IMR-90 (cell line): ENCODE measurements at regions not wholly inside any gene's neighbourhood (a gene's known extent, or its start where the extent isn't known, plus 50 kb on each side); places are given as distances from the start of the nearest gene placed in this dataset.
A peak's percentile ranks its signal among the peaks of the same experiment; 100 is the strongest.

Experiments
- ATAC-seq: fragments of 200-7000 bp; cut with Tn5 transposase; 2 replicates; pipeline ENCODE4 v1.9.1; 2020; ENCODE audit warnings: low read depth, mild to moderate bottlenecking, moderate library complexity
- BruUV-seq: library from RNA; stranded (reverse); fragments of 400-500 nt; replicated peaks from 2 replicates; lab custom pipeline; 2021; lab: Mats Ljungman, UMichigan
- CTCF ChIA-PET: fragments of 300-600 bp; formaldehyde crosslinking; extraction: SDS; loops from one replicate; lab custom pipeline; 2021; ENCODE audit warnings: antibody characterized with exemption; lab: Yijun Ruan, JAX
- POLR2A ChIA-PET: fragments of 300-600 bp; sonication (Branson Sonifier 250); formaldehyde crosslinking; loops from one replicate; lab custom pipeline; 2022; ENCODE audit warnings: antibody characterized with exemption; ENCODE audit not compliant: unreplicated experiment; lab: Charles Lee
- DNase-seq: peaks from one replicate; pipeline ENCODE4 v3.0.0; 2013
- H2AFZ ChIP-seq: replicated peaks from 2 replicates; pipeline ENCODE3; 2013; ENCODE audit warnings: low read length, mild to moderate bottlenecking; ENCODE audit not compliant: poor library complexity
- H2AK5ac ChIP-seq: 2 replicates; pipeline ENCODE4 v1.6.1; 2013; ENCODE audit warnings: low read depth, low read length, inconsistent platforms
- H2AK9ac ChIP-seq: replicated peaks from 2 replicates; pipeline ENCODE3; 2013; ENCODE audit warnings: mild to moderate bottlenecking, low read depth, low read length, moderate library complexity; ENCODE audit not compliant: poor library complexity
- H2BK120ac ChIP-seq: 2 replicates; pipeline ENCODE4 v1.6.1; 2013; ENCODE audit warnings: low read depth, low read length, inconsistent platforms
- H2BK15ac ChIP-seq: 3 replicates; pipeline ENCODE4 v1.6.1; 2013; ENCODE audit warnings: low read depth, low read length, inconsistent platforms
- H2BK20ac ChIP-seq: 2 replicates; pipeline ENCODE4 v1.6.1; 2013; ENCODE audit warnings: low read depth, mild to moderate bottlenecking, inconsistent platforms, low read length, moderate library complexity
- H2BK5ac ChIP-seq: 2 replicates; pipeline ENCODE4 v1.6.1; 2013; ENCODE audit warnings: mild to moderate bottlenecking, low read depth, low read length, inconsistent platforms; ENCODE audit not compliant: poor library complexity, severe bottlenecking
- H3K14ac ChIP-seq: replicated peaks from 2 replicates; pipeline ENCODE4 v1.6.1; 2013; ENCODE audit warnings: low read depth, low read length, inconsistent platforms
- H3K18ac ChIP-seq: 2 replicates; pipeline ENCODE4 v1.6.1; 2013; ENCODE audit warnings: low read depth, low read length, control low read depth
- H3K23ac ChIP-seq: 2 replicates; pipeline ENCODE4 v1.6.1; 2013; ENCODE audit warnings: low read depth, low read length, inconsistent platforms
- H3K27ac ChIP-seq: 2 replicates; pipeline ENCODE4 v1.5.1; 2013; ENCODE audit warnings: mild to moderate bottlenecking, control low read depth, low read length; ENCODE audit not compliant: insufficient read depth
- H3K27me3 ChIP-seq: 2 replicates; pipeline ENCODE4 v1.6.1; 2013; ENCODE audit warnings: low read length; ENCODE audit not compliant: control insufficient read depth, insufficient read depth
- H3K36me3 ChIP-seq: 2 replicates; pipeline ENCODE4 v1.6.1; 2013; ENCODE audit warnings: low read length, mixed read lengths; ENCODE audit not compliant: control insufficient read depth, insufficient read depth
- H3K4ac ChIP-seq: 2 replicates; pipeline ENCODE4 v1.6.1; 2013; ENCODE audit warnings: low read depth, low read length, inconsistent platforms
- H3K4me1 ChIP-seq: 2 replicates; pipeline ENCODE4 v1.6.1; 2013; ENCODE audit warnings: low read length, mixed read lengths; ENCODE audit not compliant: control insufficient read depth, insufficient read depth
- H3K4me2 ChIP-seq: 2 replicates; pipeline ENCODE4 v1.6.1; 2013; ENCODE audit warnings: low read depth, mild to moderate bottlenecking, control low read depth, low read length, moderate library complexity
- H3K4me3 ChIP-seq: 2 replicates; pipeline ENCODE4 v1.5.1; 2013; ENCODE audit warnings: low read depth, mild to moderate bottlenecking, control low read depth, low read length, moderate library complexity; ENCODE audit not compliant: insufficient read depth
- H3K56ac ChIP-seq: 2 replicates; pipeline ENCODE4 v1.6.1; 2013; ENCODE audit warnings: low read length, inconsistent platforms; ENCODE audit not compliant: insufficient read depth; ENCODE audit errors: extremely low read depth
- H3K79me1 ChIP-seq, 2 experiments: 2 replicates each; pipeline ENCODE4 v1.6.1; 2013; ENCODE audit warnings: low read length in 2 of 2, inconsistent platforms in 1 of 2, low read depth in 1 of 2
- H3K9ac ChIP-seq: 2 replicates; pipeline ENCODE4 v1.6.1; 2013; ENCODE audit warnings: low read depth, low read length, control low read depth
- H3K9me1 ChIP-seq: 2 replicates; pipeline ENCODE4 v1.6.1; 2013; ENCODE audit warnings: low read length, inconsistent platforms; ENCODE audit not compliant: insufficient read depth
- H3K9me3 ChIP-seq: 2 replicates; pipeline ENCODE4 v1.6.1; 2013; ENCODE audit warnings: low read length; ENCODE audit not compliant: control insufficient read depth, insufficient read depth
- H4K20me1 ChIP-seq: 2 replicates; pipeline ENCODE4 v1.6.1; 2013; ENCODE audit warnings: low read length, inconsistent platforms; ENCODE audit not compliant: insufficient read depth
- H4K5ac ChIP-seq: 2 replicates; pipeline ENCODE4 v1.6.1; 2013; ENCODE audit warnings: mild to moderate bottlenecking, low read depth, low read length, control low read depth
- H4K8ac ChIP-seq, 2 experiments: 2 replicates each; pipeline ENCODE4 v1.6.1; 2013; ENCODE audit warnings: low read depth in 2 of 2, low read length in 2 of 2, control low read depth in 1 of 2, inconsistent platforms in 1 of 2
- H4K91ac ChIP-seq: 2 replicates; pipeline ENCODE4 v1.6.1; 2013; ENCODE audit warnings: low read depth, low read length, inconsistent platforms; ENCODE audit not compliant: insufficient read depth
- BHLHE40 ChIP-seq: fragments of 150-350 bp; IDR thresholded peaks from 2 replicates; pipeline ENCODE4 v1.6.1; 2016; ENCODE audit warnings: mild to moderate bottlenecking, low read depth, low read length
- CEBPB ChIP-seq: IDR thresholded peaks from 2 replicates; pipeline ENCODE4 v1.6.1; 2012; ENCODE audit warnings: low read depth, low read length, improper control_type of control experiment
- CHD1 ChIP-seq: IDR thresholded peaks from 2 replicates; pipeline ENCODE4 v1.6.1; 2012; ENCODE audit warnings: low read depth, low read length, improper control_type of control experiment
- FOS ChIP-seq: fragments of 150-350 bp; IDR thresholded peaks from 2 replicates; pipeline ENCODE4 v1.6.1; 2016; ENCODE audit warnings: low read depth, low read length
- MAFK ChIP-seq: IDR thresholded peaks from 2 replicates; pipeline ENCODE4 v1.6.1; 2012; ENCODE audit warnings: low read depth, low read length, improper control_type of control experiment
- MAZ ChIP-seq: IDR thresholded peaks from 2 replicates; pipeline ENCODE4 v1.6.1; 2012; ENCODE audit warnings: low read depth, mild to moderate bottlenecking, low read length, improper control_type of control experiment, moderate library complexity, borderline replicate concordance
- MXI1 ChIP-seq: IDR thresholded peaks from 2 replicates; pipeline ENCODE4 v1.6.1; 2012; ENCODE audit warnings: low read depth, mild to moderate bottlenecking, low read length, moderate library complexity, borderline replicate concordance
- NFE2L2 ChIP-seq: fragments of 150-350 bp; IDR thresholded peaks from 2 replicates; pipeline ENCODE4 v1.6.1; 2016; ENCODE audit warnings: low read depth, mild to moderate bottlenecking, low read length
- POLR2A ChIP-seq: IDR thresholded peaks from 2 replicates; pipeline ENCODE4 v1.6.1; 2012; ENCODE audit warnings: mild to moderate bottlenecking, low read depth, low read length
- RAD21 ChIP-seq: IDR thresholded peaks from 2 replicates; pipeline ENCODE4 v1.6.1; 2012; ENCODE audit warnings: low read length, improper control_type of control experiment
- RCOR1 ChIP-seq: IDR thresholded peaks from 2 replicates; pipeline ENCODE4 v1.6.1; 2012; ENCODE audit warnings: mild to moderate bottlenecking, low read length, improper control_type of control experiment; ENCODE audit not compliant: insufficient replicate concordance
- RFX5 ChIP-seq: IDR thresholded peaks from 2 replicates; pipeline ENCODE4 v1.8.0; 2012; ENCODE audit warnings: low read depth, mild to moderate bottlenecking, low read length, moderate library complexity
- SMC3 ChIP-seq: fragments of 150-350 bp; IDR thresholded peaks from 2 replicates; pipeline ENCODE4 v1.6.1; 2016; ENCODE audit warnings: low read depth, mild to moderate bottlenecking, antibody characterized with exemption, low read length, moderate library complexity
- WGBS, 2 experiments: methylation state at CpG; one replicate each; pipeline versions ENCODE4 v1.1.5 to v1.1.7; 2013; ENCODE audit warnings: missing lambda C conversion rate in 2 of 2; ENCODE audit not compliant: insufficient read length in 1 of 2; ENCODE audit errors: extremely low coverage in 2 of 2; 5-methylcytosine and 5-hydroxymethylcytosine counted together
- dilution Hi-C: fragments of 300-500 bp; cut with HindIII; formaldehyde crosslinking; loops from one replicate; pipeline ENCODE4 v1.14.3; 2018; ENCODE audit warnings: low sequenced_read_pairs; ENCODE audit not compliant: unreplicated experiment
- in situ Hi-C: fragments of 300-500 bp; cut with MboI; formaldehyde crosslinking; loops from 3 replicates; pipeline ENCODE4 v1.14.3; 2019; ENCODE audit warnings: low sequenced_read_pairs, inconsistent platforms, mixed read lengths
- intact Hi-C: fragments of 100-400 bp; cut with micrococcal nuclease; formaldehyde crosslinking; loops from 2 replicates; pipeline ENCODE4 v1.10.0; 2022
- TF ChIP-seq, protein P1 (sequence below): conservative IDR thresholded peaks from 2 replicates; pipeline ENCODE4 v1.5.1; 2012; ENCODE audit warnings: mild to moderate bottlenecking, low read depth, low read length, improper control_type of control experiment
- TF ChIP-seq, protein P2 (sequence below): fragments of 150-350 bp; IDR thresholded peaks from 2 replicates; pipeline ENCODE4 v1.6.1; 2017; ENCODE audit warnings: mild to moderate bottlenecking, antibody characterized with exemption, low read length, low read depth

DNA sequence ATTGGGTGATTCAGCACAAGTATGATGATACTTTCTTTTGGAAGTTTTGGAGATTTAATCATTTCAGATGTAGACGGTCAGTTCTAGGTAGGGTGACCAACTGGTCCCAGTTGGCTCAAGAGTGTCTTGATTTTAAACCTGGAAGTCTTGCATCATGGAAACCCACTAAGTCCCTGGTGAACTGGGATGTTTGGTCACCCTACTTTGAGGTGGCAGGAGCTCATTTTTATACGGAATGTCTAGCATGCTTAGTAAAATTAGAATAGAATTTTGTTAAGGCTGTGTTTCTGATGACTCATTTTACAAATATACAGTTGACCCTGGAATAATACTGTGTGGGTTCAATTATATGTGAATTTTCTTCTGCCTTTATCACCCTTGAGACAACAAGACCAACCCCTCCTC is 61.5 kb upstream of the DOCK10 start:
- Histone ChIP-seq H3K36me3 (no peaks in the 10 kb centered on the region), H3K27me3 (no peaks in the 10 kb centered on the region), H3K4ac (peak overlapping the region; percentile 61), H3K23ac (peak overlapping the region; percentile 62), H3K56ac (peak overlapping the region; percentile 37; the same call in 1 of the 2 replicates), H3K27ac (peak overlapping the region; percentile 69), H3K4me2 (peak overlapping the region; percentile 45; the same call in 1 of the 2 replicates), H4K8ac (peak overlapping the region; percentile 39 to 79), H4K20me1 (no peaks in the 10 kb centered on the region), H2BK15ac (peak overlapping the region; percentile 53; the same call in 1 of the 3 replicates), H2AK9ac (no peak overlapping the region), H2AFZ (peak overlapping the region; percentile 74), H2BK5ac (peak overlapping the region; percentile 92), H3K79me1 (no peaks in the 10 kb centered on the region), H3K18ac (peak overlapping the region; percentile 76; the same call in 1 of the 2 replicates), H3K9ac (no peak overlapping the region), H2AK5ac (no peak overlapping the region), H3K9me1 (no peaks in the 10 kb centered on the region), H4K5ac (peak overlapping the region; percentile 62; the same call in 1 of the 2 replicates), H3K9me3 (no peaks in the 10 kb centered on the region), H2BK120ac (peak overlapping the region; percentile 76), H3K4me3 (no peak overlapping the region), H3K14ac (0 out of 2 replicates have a peak overlapping the region, but pooled peaks have one; percentile 61), H2BK20ac (peak overlapping the region; percentile 69), H4K91ac (peak overlapping the region; percentile 49; the same call in 1 of the 2 replicates), H3K4me1 (peaks cover 4% of the 10 kb centered on the region)
- POLR2A ChIA-PET: no interaction called here
- dilution Hi-C loops: no loop called here
- in situ Hi-C loops: loop anchor here (25.0 kb wide), 1 partner anchor 1684 kb away; the partner anchor contains the start of gene IRS1
- DNase-seq (peak; percentile 73), ATAC-seq (peak; percentile 64)
- CTCF ChIA-PET: interaction anchor here (0.6 kb wide), 1 partner anchor 15 kb away, joined by 4 read pairs; no protein-coding TSS in a partner anchor
- WGBS, 2 experiments: no CpG with 5 or more reads among the region's 2 CpGs
- no TSS peak for BruUV-seq
- TF ChIP-seq SMC3 (no peak), RAD21 (no peak), RFX5 (no peak), CEBPB (peak; percentile 72; the same call in 1 of the 2 replicates), MAZ (no peak), MAFK (no peak), BHLHE40 (no peak), FOS (peak; percentile 65), NFE2L2 (no peak), CHD1 (no peak), MXI1 (no peak), POLR2A (no peak), RCOR1 (no peak)
- TF ChIP-seq, protein P1, sequence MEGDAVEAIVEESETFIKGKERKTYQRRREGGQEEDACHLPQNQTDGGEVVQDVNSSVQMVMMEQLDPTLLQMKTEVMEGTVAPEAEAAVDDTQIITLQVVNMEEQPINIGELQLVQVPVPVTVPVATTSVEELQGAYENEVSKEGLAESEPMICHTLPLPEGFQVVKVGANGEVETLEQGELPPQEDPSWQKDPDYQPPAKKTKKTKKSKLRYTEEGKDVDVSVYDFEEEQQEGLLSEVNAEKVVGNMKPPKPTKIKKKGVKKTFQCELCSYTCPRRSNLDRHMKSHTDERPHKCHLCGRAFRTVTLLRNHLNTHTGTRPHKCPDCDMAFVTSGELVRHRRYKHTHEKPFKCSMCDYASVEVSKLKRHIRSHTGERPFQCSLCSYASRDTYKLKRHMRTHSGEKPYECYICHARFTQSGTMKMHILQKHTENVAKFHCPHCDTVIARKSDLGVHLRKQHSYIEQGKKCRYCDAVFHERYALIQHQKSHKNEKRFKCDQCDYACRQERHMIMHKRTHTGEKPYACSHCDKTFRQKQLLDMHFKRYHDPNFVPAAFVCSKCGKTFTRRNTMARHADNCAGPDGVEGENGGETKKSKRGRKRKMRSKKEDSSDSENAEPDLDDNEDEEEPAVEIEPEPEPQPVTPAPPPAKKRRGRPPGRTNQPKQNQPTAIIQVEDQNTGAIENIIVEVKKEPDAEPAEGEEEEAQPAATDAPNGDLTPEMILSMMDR: no peak
- TF ChIP-seq, protein P2, sequence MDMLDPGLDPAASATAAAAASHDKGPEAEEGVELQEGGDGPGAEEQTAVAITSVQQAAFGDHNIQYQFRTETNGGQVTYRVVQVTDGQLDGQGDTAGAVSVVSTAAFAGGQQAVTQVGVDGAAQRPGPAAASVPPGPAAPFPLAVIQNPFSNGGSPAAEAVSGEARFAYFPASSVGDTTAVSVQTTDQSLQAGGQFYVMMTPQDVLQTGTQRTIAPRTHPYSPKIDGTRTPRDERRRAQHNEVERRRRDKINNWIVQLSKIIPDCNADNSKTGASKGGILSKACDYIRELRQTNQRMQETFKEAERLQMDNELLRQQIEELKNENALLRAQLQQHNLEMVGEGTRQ: no peak
- intact Hi-C loops: loop anchor here (5.0 to 10.0 kb wide), 2 partner anchors 221 to 289 kb away; no protein-coding TSS in a partner anchor
